B cell (primary cell): ENCODE measurements at regions not wholly inside any gene's neighbourhood (a gene's known extent, or its start where the extent isn't known, plus 50 kb on each side); places are given as distances from the start of the nearest gene placed in this dataset.

Experiments
- EZH2 ChIP-seq: IDR thresholded peaks from 2 replicates; pipeline ENCODE4 v1.6.1; 2012; ENCODE audit warnings: borderline replicate concordance, low read depth, mild to moderate bottlenecking, moderate library complexity, low read length; ENCODE audit not compliant: insufficient read depth, poor library complexity, severe bottlenecking
- TF ChIP-seq, protein P1 (sequence below): fragments of 200-600 bp; IDR thresholded peaks from one replicate; pipeline ENCODE4 v1.8.0; 2022; ENCODE audit warnings: antibody characterized with exemption, mild to moderate bottlenecking

DNA sequence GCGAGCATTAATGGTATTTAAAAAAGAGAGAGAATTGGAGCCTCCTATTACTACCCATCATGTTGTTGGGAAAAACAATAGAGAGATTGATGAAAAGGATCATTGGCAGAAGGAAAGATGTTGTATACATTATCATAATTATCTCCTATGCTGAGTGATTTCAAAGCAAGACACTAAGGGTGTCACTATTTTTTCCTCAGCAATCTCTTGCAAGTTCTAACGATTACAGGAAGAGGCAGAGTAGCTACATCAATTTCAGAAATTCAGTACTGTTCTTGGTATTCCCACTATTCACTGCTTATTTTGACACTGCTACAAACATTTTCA, 891.2 kb downstream of the C6orf118 start:
- TF ChIP-seq, protein P1, sequence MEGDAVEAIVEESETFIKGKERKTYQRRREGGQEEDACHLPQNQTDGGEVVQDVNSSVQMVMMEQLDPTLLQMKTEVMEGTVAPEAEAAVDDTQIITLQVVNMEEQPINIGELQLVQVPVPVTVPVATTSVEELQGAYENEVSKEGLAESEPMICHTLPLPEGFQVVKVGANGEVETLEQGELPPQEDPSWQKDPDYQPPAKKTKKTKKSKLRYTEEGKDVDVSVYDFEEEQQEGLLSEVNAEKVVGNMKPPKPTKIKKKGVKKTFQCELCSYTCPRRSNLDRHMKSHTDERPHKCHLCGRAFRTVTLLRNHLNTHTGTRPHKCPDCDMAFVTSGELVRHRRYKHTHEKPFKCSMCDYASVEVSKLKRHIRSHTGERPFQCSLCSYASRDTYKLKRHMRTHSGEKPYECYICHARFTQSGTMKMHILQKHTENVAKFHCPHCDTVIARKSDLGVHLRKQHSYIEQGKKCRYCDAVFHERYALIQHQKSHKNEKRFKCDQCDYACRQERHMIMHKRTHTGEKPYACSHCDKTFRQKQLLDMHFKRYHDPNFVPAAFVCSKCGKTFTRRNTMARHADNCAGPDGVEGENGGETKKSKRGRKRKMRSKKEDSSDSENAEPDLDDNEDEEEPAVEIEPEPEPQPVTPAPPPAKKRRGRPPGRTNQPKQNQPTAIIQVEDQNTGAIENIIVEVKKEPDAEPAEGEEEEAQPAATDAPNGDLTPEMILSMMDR = no peak
- TF ChIP-seq EZH2 = no peak
